HG03469 (cell line): ENCODE measurements at regions not wholly inside any gene's neighbourhood (a gene's known extent, or its start where the extent isn't known, plus 50 kb on each side); places are given as distances from the start of the nearest gene placed in this dataset.
"Not testable (repeated sequence)": the region's sequence is repeated elsewhere in the genome, so short reads cannot be mapped to it uniquely, and the experiment has no call there.

Experiments used
- ATAC-seq: cut with Tn5 transposase; IDR thresholded peaks from one replicate; pipeline ENCODE4 v1.9.1; 2021; ENCODE audit warnings: mild to moderate bottlenecking, moderate library complexity, moderate number of reproducible peaks; ENCODE audit not compliant: unreplicated experiment

DNA sequence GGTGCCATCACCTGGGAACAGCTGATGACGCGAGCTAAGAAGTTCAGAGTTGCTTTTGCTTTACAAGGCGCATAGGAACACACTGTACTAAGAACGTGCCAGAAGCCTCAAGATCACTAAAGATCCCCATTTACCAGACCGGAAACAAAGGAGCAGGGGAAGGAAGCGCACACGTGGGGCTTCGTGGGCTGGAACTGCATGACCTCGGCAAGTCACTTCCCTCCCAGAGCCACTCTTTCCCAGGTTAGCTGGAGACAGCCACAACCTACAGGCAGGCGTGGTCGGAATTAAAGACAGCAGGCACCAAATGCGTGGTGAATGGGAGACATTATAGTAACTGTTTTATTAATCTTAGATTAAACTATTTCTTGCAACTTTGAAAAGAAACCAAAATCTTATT, 154.9 kb upstream of the IQSEC1 start:
- not testable (repeated sequence) for ATAC-seq

DNA sequence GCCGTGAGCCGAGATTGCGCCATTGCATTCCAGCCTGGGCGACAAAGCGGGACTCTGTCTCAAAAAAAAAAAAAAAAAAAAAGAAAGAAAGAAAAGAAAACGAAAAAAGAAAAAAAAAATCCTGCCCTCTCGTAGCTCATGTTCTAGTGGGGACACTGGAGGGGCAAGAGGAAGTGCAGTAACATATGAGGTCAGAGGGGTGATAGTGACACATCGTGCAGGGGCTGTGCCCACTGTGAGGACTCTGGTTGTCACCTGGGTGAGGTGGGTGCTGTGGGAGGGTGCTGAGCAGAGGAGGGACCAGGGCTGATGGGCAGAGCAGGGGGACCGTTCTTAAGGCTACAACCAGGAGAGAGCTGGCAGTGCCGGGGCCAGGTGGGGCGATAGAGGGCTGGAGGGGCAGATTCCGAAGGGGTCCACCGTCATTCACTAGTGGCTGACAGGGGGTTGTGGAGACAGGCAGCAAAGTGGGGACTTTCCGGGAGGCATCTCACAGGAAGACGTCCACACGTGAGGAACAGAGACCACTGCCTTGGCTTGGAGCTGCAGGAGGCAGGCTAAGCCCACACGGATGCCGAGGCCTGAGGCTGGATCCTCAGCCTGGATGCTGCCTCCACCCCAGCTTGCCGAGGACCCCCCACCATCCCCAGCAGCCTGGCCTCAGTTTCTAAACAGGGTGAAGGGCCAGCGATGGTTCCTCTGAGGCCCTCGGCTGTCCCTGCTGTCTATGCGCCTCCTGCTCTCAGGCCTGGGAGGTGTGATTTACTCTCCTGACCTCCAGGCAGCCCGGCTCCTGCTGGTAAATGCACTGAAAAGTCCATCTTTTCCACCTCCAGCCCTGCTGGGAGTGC, 154.3 kb upstream of the IQSEC1 start:
- ATAC-seq = no peak

DNA sequence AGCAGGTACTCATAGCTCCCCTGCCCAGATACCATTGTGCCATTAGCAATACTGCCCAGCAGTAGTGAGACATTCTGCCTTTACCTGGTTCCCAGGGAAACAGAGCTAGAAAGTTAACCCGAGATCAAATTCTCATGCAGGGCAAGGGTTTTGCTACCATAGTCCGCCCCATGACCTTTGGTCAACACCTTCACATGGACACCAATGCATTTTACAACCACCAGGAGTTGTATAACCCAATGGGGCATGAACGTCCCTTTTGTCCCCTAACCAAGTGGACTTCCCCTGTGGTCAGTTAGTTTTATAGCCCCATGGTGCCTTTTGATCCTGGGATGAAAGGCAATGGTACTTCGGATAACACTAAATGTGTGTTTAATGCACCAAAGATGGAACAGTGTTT, 151.7 kb upstream of the IQSEC1 start:
- no peak for ATAC-seq

DNA sequence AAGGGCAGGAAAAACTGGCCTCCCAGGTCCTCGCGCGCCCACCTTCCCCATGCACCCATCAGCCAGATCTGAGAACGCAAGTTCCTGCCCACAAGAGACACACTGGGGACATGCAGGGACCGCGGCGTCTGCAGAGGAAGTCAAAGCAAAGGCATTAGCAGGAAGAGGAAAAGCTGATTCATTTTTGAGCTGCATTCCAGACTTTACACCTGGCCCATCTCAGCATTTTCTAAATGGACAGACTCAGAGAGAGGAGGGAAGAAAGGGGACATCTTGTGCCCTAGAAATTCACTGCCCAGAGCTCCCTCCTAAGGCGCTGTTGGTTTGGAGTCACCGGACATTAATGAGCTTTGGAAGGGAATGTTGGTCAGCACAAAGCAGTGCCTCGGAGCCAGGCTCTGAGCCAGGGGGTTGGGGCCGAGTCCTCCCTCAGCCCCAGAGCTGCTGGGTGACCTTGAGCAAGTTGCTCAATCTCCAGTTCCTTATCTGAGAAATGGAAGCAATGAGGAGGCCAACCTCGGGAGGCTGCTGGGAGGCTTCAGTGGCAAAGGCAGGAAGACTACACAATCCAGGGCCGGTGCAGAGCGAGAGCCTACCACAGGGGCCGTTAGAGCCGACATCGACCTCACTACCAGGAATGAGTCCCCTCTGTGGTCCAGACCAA, 150.5 kb upstream of the IQSEC1 start:
- no peak for ATAC-seq

DNA sequence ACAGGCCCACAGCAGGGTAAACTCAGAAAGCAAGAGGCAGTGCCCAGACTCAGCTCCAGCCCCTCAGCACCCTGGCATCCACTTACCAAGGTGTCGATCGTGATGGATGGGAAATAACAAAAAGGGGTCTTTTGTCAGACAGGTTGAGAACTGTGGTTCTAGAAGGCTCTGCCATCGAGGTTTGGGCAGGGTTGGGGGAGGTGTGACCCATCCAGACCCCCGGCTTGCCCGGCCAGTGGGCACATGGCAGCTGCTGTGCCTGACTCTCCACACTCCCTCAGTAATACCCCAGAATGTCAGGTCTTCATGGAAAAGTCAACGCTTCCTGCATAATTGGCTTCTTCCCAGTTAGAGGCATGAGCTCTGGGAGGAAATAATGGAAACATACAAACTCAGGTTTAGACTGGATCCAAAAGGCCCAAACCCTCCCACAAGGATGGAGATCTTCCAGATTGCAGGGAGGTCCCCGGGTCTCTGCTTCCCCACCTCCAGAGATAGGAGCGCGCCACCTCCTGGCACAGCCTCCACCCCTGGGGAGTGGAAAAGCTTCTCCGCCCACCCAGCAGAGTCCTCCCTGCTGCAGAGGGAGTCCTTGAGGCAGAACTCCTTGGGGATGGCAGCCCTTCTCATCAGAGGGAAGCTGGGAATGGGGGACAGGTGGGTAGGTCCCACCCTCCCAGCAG, 149.8 kb upstream of the IQSEC1 start:
- no peak for ATAC-seq

DNA sequence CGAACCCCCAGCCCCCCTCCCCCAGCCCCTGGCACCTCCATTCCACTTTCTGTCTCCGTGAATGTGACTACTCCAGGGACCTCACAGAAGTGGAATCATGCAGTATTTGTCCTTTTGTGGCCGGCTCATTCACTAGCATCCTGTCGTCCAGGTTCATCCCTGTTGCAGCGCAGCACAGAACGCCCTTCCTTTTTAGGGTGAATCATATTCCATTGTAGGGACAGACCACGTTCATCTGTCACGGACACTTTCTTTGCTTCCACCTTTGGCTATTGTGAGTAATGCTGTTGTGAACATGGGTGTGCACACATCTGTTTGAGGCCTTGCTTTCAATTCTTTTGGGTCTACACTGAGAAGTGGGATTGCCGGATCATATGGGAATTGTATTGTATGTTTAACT, 148.9 kb upstream of the IQSEC1 start:
- no peak for ATAC-seq

DNA sequence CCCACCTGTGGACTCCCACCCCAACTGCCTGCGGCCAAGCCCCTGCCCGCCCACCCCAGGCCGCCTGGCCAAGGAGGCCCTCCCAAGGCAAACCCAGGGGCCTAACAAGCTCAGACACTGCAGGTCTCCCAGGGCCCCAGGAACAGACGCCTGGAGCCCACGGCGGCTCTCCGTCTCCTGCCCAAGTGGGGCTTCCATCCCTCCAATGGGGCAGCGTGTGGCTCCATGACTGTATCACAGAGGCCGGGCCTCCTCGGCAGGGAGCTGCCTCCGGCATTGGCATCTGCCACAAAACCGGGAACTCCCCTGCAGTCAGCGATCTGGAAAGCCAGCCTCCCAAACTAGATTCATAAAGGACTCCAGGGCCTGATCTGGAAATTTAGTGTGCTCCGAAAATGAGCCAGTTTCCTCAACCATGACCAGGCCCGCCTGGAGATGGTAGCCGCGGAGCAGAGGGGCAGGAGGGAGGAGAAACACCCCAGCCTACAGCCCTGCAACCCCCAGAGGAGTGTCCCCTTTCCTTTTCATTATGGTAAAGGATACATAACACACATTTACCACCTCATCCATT, 148.3 kb upstream of the IQSEC1 start:
- no peak for ATAC-seq

DNA sequence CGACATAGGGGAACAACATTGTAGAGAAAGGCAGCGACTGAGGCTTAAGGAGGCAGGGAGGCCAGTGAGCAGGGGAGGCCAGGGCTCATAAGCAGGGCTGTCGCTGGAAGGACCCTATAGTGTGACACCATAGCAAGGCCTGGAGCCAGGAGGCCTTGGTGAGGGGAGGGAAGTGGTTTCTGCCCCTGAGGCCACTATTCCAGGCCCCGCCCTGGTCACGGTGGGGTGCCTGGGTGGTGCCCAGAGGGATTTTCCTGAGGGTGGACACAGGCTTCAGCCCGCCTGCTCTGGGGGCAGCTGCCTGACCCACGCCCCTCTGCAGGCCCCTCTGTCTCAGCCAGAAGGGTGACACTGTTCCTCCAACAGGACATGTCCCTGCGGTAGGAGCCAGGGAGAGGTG, 147.8 kb upstream of the IQSEC1 start:
- no peak for ATAC-seq

DNA sequence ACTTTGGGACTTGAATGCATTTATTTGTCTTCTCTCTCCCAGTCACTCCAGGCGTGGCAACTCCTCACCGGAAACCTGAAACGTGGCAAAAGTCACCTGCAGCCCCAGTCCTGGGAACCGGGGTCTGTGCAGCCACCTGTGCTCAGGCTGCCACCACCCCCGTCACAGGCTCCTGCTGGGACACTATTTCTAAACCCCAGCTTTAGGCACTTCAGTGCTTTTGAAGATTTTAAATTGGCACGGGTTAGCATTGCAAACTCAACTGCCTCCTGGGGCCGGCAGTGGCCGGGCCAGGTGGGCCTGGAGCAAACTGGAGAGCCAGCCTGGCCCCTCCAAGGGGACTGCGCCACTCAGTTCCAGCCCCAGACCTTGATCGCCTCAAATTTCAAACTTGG, 146.7 kb upstream of the IQSEC1 start:
- ATAC-seq = no peak

DNA sequence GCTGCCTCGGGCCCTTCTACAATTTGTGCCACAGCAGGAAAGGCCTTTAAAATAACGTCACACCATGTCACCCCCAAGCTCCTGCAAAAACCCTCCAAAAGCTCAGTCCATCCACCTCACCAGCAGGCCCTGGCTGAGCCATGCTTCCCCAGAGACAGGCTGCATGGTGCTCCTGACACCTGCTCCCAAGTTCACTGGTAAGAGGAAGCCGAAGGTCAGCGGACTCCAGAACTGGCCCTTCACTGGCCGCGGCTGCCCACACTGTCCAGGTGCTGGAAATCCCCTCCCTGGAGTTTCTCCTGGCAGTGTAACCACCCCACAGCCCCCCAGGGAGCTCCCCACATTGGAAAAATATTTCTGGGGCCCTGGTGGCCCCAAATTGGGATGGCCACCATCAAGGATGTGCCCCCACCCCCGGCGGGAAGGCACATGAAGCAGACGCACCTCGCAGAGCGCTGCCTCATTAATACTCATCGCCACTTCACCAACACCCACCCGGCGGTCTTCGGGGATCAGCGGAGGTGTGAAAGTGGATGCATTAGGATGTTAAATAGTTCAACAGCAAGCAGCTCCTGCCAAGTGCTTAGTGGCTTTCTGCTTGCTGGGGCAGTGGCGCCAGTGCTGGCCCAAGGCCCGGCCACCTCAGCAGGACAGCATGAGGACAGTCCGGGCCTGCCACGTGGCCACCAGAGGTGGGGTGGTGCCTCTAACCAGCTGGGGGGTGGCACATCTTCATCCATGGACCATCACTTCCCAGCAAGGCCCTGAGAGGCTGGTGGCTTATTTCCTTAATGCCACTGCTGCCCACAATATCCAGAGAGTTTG, 146.1 kb upstream of the IQSEC1 start:
- ATAC-seq = no peak

DNA sequence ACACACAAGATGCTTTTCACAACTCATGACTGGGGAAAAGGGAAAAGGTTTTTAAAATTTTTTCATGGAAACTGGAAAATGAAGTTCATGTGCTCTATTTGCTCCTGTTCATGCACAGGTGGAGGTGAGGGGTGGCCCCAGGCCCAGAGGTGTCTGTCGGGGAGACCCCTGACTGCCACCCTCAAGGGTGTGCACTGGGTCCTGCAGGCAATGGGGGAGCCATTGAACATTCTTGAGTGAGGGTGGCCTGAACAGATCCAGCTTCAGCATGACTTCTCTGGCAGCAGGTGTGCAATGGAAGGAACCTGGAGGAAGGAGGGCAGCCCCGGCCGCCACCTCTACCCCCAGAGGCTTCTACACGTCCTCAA, 145.3 kb upstream of the IQSEC1 start:
- ATAC-seq = no peak

DNA sequence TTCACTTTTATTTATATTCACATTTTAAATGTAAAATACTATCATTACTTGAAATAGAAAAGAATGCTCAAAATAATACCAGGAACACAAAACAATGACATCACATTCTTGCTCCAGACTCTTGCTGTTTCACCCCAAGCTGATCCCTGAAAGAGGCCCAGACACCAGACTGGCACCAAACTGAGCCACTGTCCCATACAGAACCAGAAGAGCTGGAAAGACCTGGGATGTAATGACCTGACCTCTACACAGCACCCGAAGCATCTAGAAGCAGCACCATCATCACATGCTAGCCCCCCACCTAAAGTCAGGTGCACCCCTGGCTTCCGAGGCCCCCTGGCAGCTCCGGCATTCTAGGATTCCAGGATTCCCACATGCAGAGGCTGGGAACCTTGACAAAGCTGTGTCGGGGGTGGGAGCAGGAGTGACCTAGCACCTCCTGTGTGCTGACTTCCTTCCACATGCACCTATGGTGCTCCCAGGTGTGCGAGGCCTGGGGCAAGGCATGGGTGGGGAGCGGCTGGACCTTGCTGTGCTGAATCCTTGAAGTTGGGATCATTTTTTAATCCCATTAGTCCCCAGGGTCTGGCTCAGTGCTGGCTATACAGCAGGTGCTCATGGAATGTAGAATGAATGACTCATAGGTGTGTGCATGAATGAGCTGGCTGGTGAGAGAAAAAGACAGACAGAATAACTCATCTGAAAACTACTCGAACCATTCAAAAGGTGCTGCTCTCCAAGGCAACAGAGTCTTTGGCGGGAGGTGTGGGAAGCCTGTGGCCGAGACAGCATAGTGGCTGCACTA, 144.7 kb upstream of the IQSEC1 start:
- no peak for ATAC-seq

DNA sequence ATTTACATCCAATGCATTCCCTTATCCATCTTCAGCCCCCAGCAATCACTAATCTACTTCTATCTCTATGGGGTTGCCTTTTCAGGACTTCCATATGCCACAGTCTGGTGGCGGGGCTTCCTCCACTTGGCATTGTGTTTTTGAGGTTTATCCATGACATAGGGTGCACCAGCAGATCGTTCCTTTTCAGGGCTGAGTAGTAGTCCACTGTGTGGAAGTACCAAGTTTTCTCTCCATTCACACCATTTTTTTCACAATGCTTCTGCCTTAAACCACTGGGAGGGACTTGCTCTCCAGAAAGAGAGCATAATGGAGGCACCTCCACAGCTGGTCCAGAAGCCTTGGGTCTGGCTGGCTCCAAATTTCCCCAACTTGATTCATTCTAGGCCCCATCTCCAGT, 144.0 kb upstream of the IQSEC1 start:
- ATAC-seq = no peak

DNA sequence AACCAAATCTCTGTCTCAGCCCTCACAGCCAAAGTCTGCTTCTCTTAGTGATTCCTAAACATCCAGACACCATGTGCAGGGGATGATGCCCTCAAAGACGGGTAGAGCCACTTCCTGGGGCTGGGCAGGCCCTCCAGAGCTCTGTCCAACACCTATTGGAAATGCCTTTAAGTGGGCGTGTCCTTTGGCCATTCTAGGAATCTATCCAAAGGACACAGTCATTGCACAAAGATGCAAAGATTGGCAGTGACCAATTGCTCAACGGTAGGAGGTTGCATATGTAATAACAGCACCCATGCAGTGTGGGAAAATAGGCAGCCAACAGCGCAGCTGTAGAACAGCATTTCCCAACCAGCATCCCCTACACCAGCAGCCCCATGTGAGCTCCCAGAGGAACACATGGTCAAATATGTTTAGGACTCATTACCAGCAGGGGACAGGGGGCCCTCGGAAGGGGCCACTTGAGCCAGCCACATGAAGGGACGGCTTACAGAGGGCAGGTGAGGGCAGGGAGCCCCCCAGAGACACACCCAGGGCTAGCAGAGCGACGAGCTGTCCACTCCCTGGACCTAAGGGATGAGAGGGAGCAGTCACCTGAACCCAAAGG, 142.8 kb upstream of the IQSEC1 start:
- no peak for ATAC-seq

DNA sequence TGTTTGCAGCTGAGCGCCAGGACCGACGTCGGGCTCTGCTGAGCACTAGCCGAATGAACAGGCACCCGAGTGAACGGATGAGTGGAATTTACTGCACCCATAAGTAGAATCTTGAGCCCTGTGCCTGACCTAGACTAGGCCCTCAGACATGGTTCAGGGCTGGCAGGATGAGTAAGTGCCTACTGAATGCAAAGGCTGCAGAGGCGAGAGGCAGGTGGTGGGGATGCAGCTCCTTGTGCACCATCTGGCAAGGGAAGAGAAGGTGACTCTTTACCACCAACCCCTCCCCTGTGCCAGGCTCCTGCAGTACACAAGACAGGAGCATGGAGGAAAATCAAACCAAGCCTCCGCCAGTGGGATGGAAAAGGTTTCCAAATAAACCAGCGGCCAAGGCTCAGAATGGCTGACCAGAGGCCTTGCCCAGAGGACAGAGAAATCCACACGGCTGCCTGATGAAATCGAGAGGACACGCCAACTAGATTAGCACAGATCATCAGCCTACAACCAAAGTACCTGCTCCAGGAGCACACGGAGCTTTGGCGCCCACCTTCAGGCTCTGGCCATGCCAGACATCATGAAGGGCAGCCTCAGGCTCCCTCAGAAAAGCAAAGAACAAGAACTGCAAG, 141.7 kb upstream of the IQSEC1 start:
- no peak for ATAC-seq

DNA sequence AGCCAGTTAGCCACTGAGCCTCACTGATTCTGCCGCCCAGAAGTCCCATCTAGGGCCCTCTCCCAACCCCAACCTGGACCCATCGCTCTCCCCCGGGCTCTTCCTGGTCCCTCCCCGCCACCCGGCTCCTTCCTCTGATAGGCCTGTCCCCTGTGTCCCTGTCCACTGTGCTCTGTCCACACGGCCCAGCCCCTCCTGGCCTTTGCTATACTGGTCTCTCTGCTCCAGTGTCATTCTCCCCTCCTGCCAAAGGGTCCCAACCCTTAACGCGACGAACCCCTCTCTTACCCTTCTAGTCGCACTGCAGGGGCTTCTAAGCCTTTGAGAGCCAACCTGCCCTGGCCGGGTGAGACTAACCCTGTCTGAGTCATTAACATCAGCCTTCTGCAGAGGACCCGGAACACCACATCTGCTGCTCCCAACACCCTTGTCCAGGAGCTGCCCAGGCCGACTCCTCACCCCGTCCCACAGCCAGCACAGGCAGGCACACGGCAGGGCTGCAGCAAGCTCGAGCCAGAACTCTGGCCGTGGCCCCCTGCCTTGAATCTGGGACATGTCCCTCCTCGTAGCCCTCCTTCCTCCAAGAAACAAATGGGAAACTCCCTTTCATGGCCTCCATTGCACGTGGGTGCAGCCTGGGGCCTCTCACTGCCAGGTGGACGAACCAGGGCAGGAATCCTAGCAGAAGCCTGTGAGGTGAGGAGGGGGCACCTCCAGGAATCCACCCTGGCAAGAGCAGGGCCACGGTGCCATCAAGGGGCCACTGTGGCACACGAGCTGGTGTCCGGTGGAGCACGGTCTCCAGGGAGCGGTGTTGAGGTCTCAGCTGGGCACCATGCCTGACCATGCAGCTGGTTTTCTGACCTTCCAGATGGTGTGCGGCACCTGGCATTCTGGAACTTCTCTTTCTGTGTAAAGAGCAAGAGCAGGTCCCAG, 140.9 kb upstream of the IQSEC1 start:
- ATAC-seq = no peak

DNA sequence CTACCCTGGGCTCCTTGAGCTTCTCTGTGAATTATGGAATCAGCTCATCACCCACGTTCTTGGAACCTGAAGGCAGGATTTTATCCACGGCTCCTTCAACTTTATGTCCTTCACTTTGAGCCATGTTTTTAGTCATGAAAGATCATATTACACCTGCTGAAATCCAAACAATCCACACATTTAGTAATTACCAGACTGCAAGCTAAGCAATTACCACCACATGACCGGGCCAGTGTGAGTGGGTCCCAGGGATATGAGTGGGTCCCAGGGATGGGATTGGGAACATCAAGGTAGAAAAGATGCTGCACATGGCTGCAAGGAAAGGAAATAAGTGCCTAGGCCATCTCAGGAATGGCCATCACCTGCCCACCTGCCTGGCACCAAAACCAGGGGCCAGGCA, 140.3 kb upstream of the IQSEC1 start:
- ATAC-seq = no peak

DNA sequence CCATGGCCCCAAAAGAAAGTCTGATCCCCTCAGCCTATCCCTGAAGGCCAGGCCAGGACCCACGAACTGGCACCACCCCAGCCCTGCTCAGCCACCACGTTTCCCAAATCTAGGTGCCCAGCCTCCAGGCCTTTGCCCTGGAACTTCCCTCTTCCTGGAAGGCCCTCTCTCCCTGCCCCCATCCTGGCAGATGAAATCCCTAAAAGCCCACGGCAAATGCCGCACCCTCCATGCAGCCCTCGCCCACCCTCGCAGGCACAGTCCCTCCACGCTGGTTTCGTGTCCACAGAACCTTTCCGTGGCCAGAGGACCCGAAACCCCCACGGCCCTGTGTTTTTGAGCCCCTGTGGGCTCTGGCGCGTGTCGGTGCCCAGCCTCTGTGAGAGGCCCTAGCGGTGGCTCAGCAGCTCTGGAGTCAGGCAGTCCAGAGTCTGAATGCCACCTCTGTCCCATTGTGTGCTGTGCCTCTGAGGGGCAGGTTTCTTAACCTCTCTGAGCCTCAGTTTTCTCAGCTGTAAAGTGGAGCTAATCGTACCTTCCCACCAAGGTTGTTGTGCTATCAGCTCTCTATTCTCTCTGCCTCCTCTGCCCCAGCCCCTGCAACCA, 138.5 kb upstream of the IQSEC1 start:
- ATAC-seq = no peak
